ENCODE measurements at regions not wholly inside any gene's neighbourhood (a gene's known extent, or its start where the extent isn't known, plus 50 kb on each side); places are given as distances from the start of the nearest gene placed in this dataset.

DNA sequence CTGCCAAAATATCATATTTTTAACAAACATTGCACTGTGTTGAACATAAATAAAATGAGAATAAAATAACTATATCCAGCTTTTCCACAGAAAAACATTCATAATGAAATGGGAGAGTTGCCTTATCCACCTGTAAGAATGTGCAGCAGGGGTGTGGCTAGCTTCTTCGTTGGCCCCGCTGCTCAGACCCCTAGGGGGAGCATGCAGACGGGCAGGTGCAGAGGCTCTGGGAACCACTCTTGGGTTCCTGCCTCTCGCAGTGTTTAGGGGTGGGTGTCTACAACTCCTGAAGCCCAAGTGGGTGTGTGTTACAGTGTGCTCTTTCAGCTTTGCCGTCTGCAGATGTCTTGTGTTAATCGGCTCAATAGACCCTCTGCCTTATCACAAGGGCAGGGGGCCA lies 121.7 kb downstream of the SLITRK5 start:
- Histone ChIP-seq H3K4me1 (ENCODE audit: insufficient read depth, low read length) (no peaks in the 10 kb centered on the region), H3K27me3 (ENCODE audit: insufficient read depth, low read length) (no peaks in the 10 kb centered on the region), H3K9me3 (ENCODE audit: low read depth, low read length) (no peaks in the 10 kb centered on the region), H3K4me2 (ENCODE audit: insufficient read depth, low read length) (no peak overlapping the region), H3K79me2 (ENCODE audit: insufficient read depth, low read length) (no peaks in the 10 kb centered on the region), H4K20me1 (ENCODE audit: insufficient read depth, low read length) (no peaks in the 10 kb centered on the region), H2AFZ (ENCODE audit: low read length) (no peak overlapping the region), H3K4me3 (ENCODE audit: insufficient read depth, low read length) (no peak overlapping the region), H3K36me3 (ENCODE audit: insufficient read depth, low read length) (no peaks in the 10 kb centered on the region), H3K27ac (ENCODE audit: low read depth, low read length) (no peak overlapping the region)
- TF ChIP-seq, protein P1, sequence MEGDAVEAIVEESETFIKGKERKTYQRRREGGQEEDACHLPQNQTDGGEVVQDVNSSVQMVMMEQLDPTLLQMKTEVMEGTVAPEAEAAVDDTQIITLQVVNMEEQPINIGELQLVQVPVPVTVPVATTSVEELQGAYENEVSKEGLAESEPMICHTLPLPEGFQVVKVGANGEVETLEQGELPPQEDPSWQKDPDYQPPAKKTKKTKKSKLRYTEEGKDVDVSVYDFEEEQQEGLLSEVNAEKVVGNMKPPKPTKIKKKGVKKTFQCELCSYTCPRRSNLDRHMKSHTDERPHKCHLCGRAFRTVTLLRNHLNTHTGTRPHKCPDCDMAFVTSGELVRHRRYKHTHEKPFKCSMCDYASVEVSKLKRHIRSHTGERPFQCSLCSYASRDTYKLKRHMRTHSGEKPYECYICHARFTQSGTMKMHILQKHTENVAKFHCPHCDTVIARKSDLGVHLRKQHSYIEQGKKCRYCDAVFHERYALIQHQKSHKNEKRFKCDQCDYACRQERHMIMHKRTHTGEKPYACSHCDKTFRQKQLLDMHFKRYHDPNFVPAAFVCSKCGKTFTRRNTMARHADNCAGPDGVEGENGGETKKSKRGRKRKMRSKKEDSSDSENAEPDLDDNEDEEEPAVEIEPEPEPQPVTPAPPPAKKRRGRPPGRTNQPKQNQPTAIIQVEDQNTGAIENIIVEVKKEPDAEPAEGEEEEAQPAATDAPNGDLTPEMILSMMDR (IDR thresholded peaks at IDR 0.05; ENCODE audit: extremely low read depth, low read depth, low read length), result no peak
- no peak for DNase-seq (ENCODE audit: insufficient read length, low spot score, missing footprints)

DNA sequence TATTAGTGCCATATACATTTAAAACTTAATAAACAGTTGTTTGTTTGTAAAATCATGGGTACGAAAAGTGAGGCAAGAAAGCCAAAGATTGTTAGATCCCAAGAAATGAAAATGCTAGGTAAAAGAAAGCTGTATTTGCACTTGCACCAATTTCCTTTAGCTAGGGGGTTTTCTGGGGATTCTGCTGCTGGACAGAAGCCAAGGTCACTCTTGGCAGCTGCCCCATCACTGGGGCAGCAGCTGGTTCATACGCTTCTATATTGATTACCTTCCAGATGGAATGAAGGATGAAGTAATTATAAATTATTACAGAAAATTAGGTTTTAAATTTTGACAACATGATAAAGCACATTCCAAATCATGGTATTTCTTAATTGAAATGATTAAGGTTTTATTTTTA lies 127.4 kb downstream of the SLITRK5 start:
- TF ChIP-seq, protein P1 (IDR thresholded peaks at IDR 0.05; ENCODE audit: extremely low read depth, low read depth, low read length), result no peak
- Histone ChIP-seq H3K9me3 (ENCODE audit: low read depth, low read length) (no peaks in the 10 kb centered on the region), H3K4me3 (ENCODE audit: insufficient read depth, low read length) (no peak overlapping the region), H2AFZ (ENCODE audit: low read length) (no peak overlapping the region), H3K36me3 (ENCODE audit: insufficient read depth, low read length) (no peaks in the 10 kb centered on the region), H3K79me2 (ENCODE audit: insufficient read depth, low read length) (no peaks in the 10 kb centered on the region), H3K4me1 (ENCODE audit: insufficient read depth, low read length) (no peaks in the 10 kb centered on the region), H3K27ac (ENCODE audit: low read depth, low read length) (no peak overlapping the region), H3K4me2 (ENCODE audit: insufficient read depth, low read length) (no peak overlapping the region), H4K20me1 (ENCODE audit: insufficient read depth, low read length) (no peaks in the 10 kb centered on the region), H3K27me3 (ENCODE audit: insufficient read depth, low read length) (no peaks in the 10 kb centered on the region)
- DNase-seq (ENCODE audit: insufficient read length, low spot score, missing footprints), result no peak

DNA sequence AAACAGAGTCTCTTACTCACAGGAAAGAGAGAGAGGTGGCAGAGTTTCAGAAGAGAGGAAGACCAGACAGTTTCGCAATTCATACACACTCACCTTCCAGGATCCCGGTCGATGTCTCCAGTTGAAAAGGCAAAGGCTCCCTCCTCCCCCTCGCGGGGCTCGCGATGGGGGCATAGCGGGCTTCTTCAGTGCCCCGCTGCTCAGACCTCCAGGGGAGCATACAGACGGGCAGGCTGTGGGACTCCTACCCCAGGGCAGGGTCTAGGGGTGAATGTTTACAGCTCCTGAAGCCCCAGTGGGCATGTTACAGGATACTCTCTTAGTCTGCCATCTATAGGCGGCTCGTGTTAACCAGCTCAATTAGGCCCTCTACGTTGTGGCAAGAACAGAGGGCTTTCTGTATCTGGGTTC lies 139.2 kb downstream of the SLITRK5 start:
- Histone ChIP-seq H3K4me1 (ENCODE audit: insufficient read depth, low read length) (no peaks in the 10 kb centered on the region), H3K36me3 (ENCODE audit: insufficient read depth, low read length) (no peaks in the 10 kb centered on the region), H3K4me3 (ENCODE audit: insufficient read depth, low read length) (no peak overlapping the region), H3K27me3 (ENCODE audit: insufficient read depth, low read length) (no peaks in the 10 kb centered on the region), H3K4me2 (ENCODE audit: insufficient read depth, low read length) (no peak overlapping the region), H3K27ac (ENCODE audit: low read depth, low read length) (no peak overlapping the region), H2AFZ (ENCODE audit: low read length) (no peak overlapping the region), H3K9me3 (ENCODE audit: low read depth, low read length) (peaks cover 3% of the 10 kb centered on the region), H4K20me1 (ENCODE audit: insufficient read depth, low read length) (no peaks in the 10 kb centered on the region), H3K79me2 (ENCODE audit: insufficient read depth, low read length) (no peaks in the 10 kb centered on the region)
- DNase-seq (ENCODE audit: insufficient read length, low spot score, missing footprints), result no peak
- TF ChIP-seq, protein P1 (IDR thresholded peaks at IDR 0.05; ENCODE audit: extremely low read depth, low read depth, low read length), result no peak

DNA sequence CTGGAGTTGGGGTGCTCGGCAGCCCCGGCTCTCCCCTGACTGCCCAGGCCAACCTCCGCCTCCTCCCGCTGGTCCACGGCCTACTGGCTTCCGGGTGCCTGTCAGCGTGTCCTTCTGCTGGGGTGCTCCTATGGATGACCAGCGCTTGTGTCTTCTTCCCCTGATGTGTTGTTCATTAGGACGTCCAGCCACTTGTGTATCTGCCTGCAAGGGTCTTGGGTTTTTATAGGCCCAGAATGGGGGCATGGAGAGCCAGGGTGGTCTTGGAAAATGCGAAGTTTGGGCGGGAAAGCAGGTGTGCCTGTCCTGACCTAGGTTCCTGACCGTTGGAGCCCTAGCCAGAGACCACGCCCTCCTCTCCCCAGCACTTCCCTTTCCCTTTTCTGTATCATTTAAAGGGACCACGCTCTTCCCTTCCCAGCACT lies 139.8 kb downstream of the SLITRK5 start:
- Histone ChIP-seq H4K20me1 (ENCODE audit: insufficient read depth, low read length) (no peaks in the 10 kb centered on the region), H2AFZ (ENCODE audit: low read length) (no peak overlapping the region), H3K79me2 (ENCODE audit: insufficient read depth, low read length) (no peaks in the 10 kb centered on the region), H3K27ac (ENCODE audit: low read depth, low read length) (no peak overlapping the region), H3K27me3 (ENCODE audit: insufficient read depth, low read length) (no peaks in the 10 kb centered on the region), H3K4me1 (ENCODE audit: insufficient read depth, low read length) (no peaks in the 10 kb centered on the region), H3K4me3 (ENCODE audit: insufficient read depth, low read length) (no peak overlapping the region), H3K36me3 (ENCODE audit: insufficient read depth, low read length) (no peaks in the 10 kb centered on the region), H3K4me2 (ENCODE audit: insufficient read depth, low read length) (no peak overlapping the region), H3K9me3 (ENCODE audit: low read depth, low read length) (peaks cover under 1% of the 10 kb centered on the region)
- DNase-seq (ENCODE audit: insufficient read length, low spot score, missing footprints), result no peak
- TF ChIP-seq, protein P1 (IDR thresholded peaks at IDR 0.05; ENCODE audit: extremely low read depth, low read depth, low read length), result no peak

Measured in osteoblast (primary cell).